SK-N-SH (cell line): ENCODE measurements at regions not wholly inside any gene's neighbourhood (a gene's known extent, or its start where the extent isn't known, plus 50 kb on each side); places are given as distances from the start of the nearest gene placed in this dataset.

Experiments used
- CTCF ChIA-PET: fragments of 300-600, 350-600 bp; formaldehyde crosslinking; extraction: SDS; loops from one replicate; lab custom pipeline; 2021; lab: Yijun Ruan, JAX
- POLR2A ChIA-PET: fragments of 350-600 bp; sonication (Branson Sonifier 250); formaldehyde crosslinking; extraction: SDS; loops from one replicate; lab custom pipeline; 2020; ENCODE audit warnings: antibody characterized with exemption, inconsistent platforms; lab: Yijun Ruan, JAX
- DNase-seq: peaks from one replicate; pipeline ENCODE4 v3.0.0; 2012
- H2AFZ ChIP-seq: fragments of 200-600 bp; sonication (generic); 2 replicates; pipeline ENCODE4 v1.8.1; 2016; ENCODE audit warnings: antibody characterized with exemption, mild to moderate bottlenecking, low read depth
- H3F3A ChIP-seq: fragments of 200-600 bp; sonication (generic); replicated peaks from 2 replicates; pipeline ENCODE3; 2016; ENCODE audit warnings: antibody characterized with exemption, mild to moderate bottlenecking; ENCODE audit not compliant: insufficient read depth
- H3K27ac ChIP-seq, 2 experiments: fragments of 200-500 bp in 1 of 2; fragments of 200-600 bp in 1 of 2; sonication (Bioruptor generic) in 1 of 2; sonication (generic), shearing (Covaris generic) in 1 of 2; 2 replicates each; pipeline versions ENCODE4 v1.5.1 to v1.6.1; 2014 to 2016; ENCODE audit warnings: low read depth in 2 of 2, inconsistent platforms in 1 of 2, low read length in 1 of 2, mild to moderate bottlenecking in 1 of 2, mixed read lengths in 1 of 2
- H3K27me3 ChIP-seq: fragments of 200-600 bp; sonication (generic), shearing (Covaris generic); 2 replicates; pipeline ENCODE4 v1.6.1; 2016; ENCODE audit warnings: mixed run types; ENCODE audit not compliant: insufficient read depth
- H3K36me3 ChIP-seq, 2 experiments: fragments of 200-500 bp in 1 of 2; fragments of 200-600 bp in 1 of 2; sonication (Bioruptor generic) in 1 of 2; sonication (generic) in 1 of 2; replicated peaks in 1 of 2; 2 replicates each; pipeline versions ENCODE3 to v1.5.1; 2014 to 2016; ENCODE audit warnings: low read length in 1 of 2, mild to moderate bottlenecking in 1 of 2; ENCODE audit not compliant: insufficient read depth in 2 of 2, control insufficient read depth in 1 of 2
- H3K4me1 ChIP-seq, 2 experiments: fragments of 200-500 bp in 1 of 2; fragments of 200-600 bp in 1 of 2; sonication (Bioruptor generic) in 1 of 2; sonication (generic), shearing (Covaris generic) in 1 of 2; 2 replicates each; pipeline versions ENCODE4 v1.5.1 to v1.6.1; 2014 to 2016; ENCODE audit warnings: low read depth in 1 of 2, low read length in 1 of 2, mixed run types in 1 of 2; ENCODE audit not compliant: insufficient read depth in 2 of 2, control insufficient read depth in 1 of 2
- H3K4me2 ChIP-seq: fragments of 200-600 bp; sonication (generic), shearing (Covaris generic); 2 replicates; pipeline ENCODE4 v1.6.1; 2017; ENCODE audit warnings: mixed run types
- H3K4me3 ChIP-seq, 2 experiments: fragments of 200-500 bp in 1 of 2; fragments of 200-600 bp in 1 of 2; sonication (Bioruptor generic) in 1 of 2; sonication (generic), shearing (Covaris generic) in 1 of 2; 2 replicates each; pipeline versions ENCODE4 v1.5.1 to v1.8.1; 2014 to 2016; ENCODE audit warnings: low read depth in 2 of 2, inconsistent platforms in 1 of 2, low read length in 1 of 2, mild to moderate bottlenecking in 1 of 2, mixed read lengths in 1 of 2, moderate library complexity in 1 of 2
- H3K79me2 ChIP-seq: fragments of 200-600 bp; sonication (generic); 2 replicates; pipeline ENCODE4 v1.8.1; 2017; ENCODE audit warnings: mild to moderate bottlenecking; ENCODE audit not compliant: insufficient read depth
- H3K9ac ChIP-seq: fragments of 200-600 bp; sonication (generic); 2 replicates; pipeline ENCODE4 v1.6.1; 2017; ENCODE audit warnings: mixed run types
- H3K9me2 ChIP-seq: fragments of 200-600 bp; sonication (generic); 2 replicates; pipeline ENCODE4 v1.6.1; 2017; ENCODE audit warnings: mixed run types
- H3K9me3 ChIP-seq: fragments of 200-600 bp; sonication (generic); 2 replicates; pipeline ENCODE4 v1.6.1; 2017; ENCODE audit warnings: mixed run types, mild to moderate bottlenecking, moderate library complexity
- H4K20me1 ChIP-seq: fragments of 200-600 bp; sonication (generic); 2 replicates; pipeline ENCODE4 v1.6.1; 2017; ENCODE audit warnings: mild to moderate bottlenecking, mixed run types; ENCODE audit not compliant: insufficient read depth
- CTCF ChIP-seq: fragments of 200-600 bp; sonication (generic); IDR thresholded peaks from 2 replicates; pipeline ENCODE4 v1.6.1; 2017; ENCODE audit warnings: antibody characterized with exemption, mild to moderate bottlenecking, moderate library complexity
- ELF1 ChIP-seq: IDR thresholded peaks from 2 replicates; pipeline ENCODE4 v1.4.0; 2012
- EP300 ChIP-seq, 2 experiments: IDR thresholded peaks; 2 replicates each; pipeline versions ENCODE4 v1.4.0 to v1.6.1; 2012; ENCODE audit warnings: borderline replicate concordance in 1 of 2, low read depth in 1 of 2, low read length in 1 of 2
- EZH2phosphoT487 ChIP-seq: fragments of 200-600 bp; sonication (generic); IDR thresholded peaks from 2 replicates; pipeline ENCODE4 v1.6.1; 2017; ENCODE audit warnings: low read depth, mixed run types, mild to moderate bottlenecking, antibody characterized with exemption, moderate library complexity, borderline replicate concordance
- FOSL2 ChIP-seq: IDR thresholded peaks from 2 replicates; pipeline ENCODE4 v1.4.0; 2012; ENCODE audit warnings: low read depth, mild to moderate bottlenecking, moderate library complexity, borderline replicate concordance
- FOXM1 ChIP-seq: IDR thresholded peaks from 2 replicates; pipeline ENCODE4 v1.4.0; 2012; ENCODE audit warnings: low read depth, mild to moderate bottlenecking
- GATA2 ChIP-seq: sonication (generic); formaldehyde crosslinking; IDR thresholded peaks from 2 replicates; pipeline ENCODE4 v1.5.0; 2020; ENCODE audit warnings: mild to moderate bottlenecking, missing genetic modification reagents
- MXI1 ChIP-seq: IDR thresholded peaks from 2 replicates; pipeline ENCODE4 v1.6.1; 2012; ENCODE audit warnings: mild to moderate bottlenecking, low read depth, low read length, improper control_type of control experiment
- PBX3 ChIP-seq: IDR thresholded peaks from 2 replicates; pipeline ENCODE4; 2012
- POLR2AphosphoS5 ChIP-seq: IDR thresholded peaks from 2 replicates; pipeline ENCODE4 v1.6.1; 2012; ENCODE audit warnings: low read depth, low read length
- RAD21 ChIP-seq: IDR thresholded peaks from 2 replicates; pipeline ENCODE4 v1.6.1; 2012; ENCODE audit warnings: mild to moderate bottlenecking, low read length
- RCOR1 ChIP-seq: fragments of 150-350 bp; IDR thresholded peaks from 2 replicates; pipeline ENCODE4 v1.6.1; 2017; ENCODE audit warnings: antibody characterized with exemption, low read length
- RXRA ChIP-seq: IDR thresholded peaks from 2 replicates; pipeline ENCODE4 v1.4.0; 2012; ENCODE audit warnings: low read depth, mild to moderate bottlenecking, borderline replicate concordance
- SIN3A ChIP-seq: IDR thresholded peaks from 2 replicates; pipeline ENCODE4 v1.6.1; 2012; ENCODE audit warnings: low read depth, mild to moderate bottlenecking, low read length, moderate library complexity, borderline replicate concordance
- SMC3 ChIP-seq: IDR thresholded peaks from 2 replicates; pipeline ENCODE4 v1.6.1; 2012; ENCODE audit warnings: low read depth, low read length, improper control_type of control experiment
- TAF1 ChIP-seq: IDR thresholded peaks from 2 replicates; pipeline ENCODE4 v1.6.1; 2012; ENCODE audit warnings: low read depth, mild to moderate bottlenecking, low read length, moderate library complexity, borderline replicate concordance
- TCF12 ChIP-seq: IDR thresholded peaks from 2 replicates; pipeline ENCODE4 v1.4.0; 2012
- TEAD4 ChIP-seq: IDR thresholded peaks from 2 replicates; pipeline ENCODE4 v1.4.0; 2012; ENCODE audit warnings: mild to moderate bottlenecking, borderline replicate concordance; ENCODE audit not compliant: insufficient read depth
- YY1 ChIP-seq: IDR thresholded peaks from 2 replicates; pipeline ENCODE4 v1.4.0; 2012; ENCODE audit warnings: low read depth, mild to moderate bottlenecking
- WGBS: methylation state at CpG from one replicate; pipeline ENCODE4 v1.1.6; 2017; ENCODE audit warnings: low lambda C conversion rate; 5-methylcytosine and 5-hydroxymethylcytosine counted together
- TF ChIP-seq, protein P1 (sequence below): fragments of 150-350 bp; IDR thresholded peaks from 2 replicates; pipeline ENCODE4 v1.6.1; 2016; ENCODE audit warnings: mild to moderate bottlenecking, low read depth, low read length
- TF ChIP-seq, protein P2 (sequence below): IDR thresholded peaks from 2 replicates; pipeline ENCODE4 v1.6.1; 2012; ENCODE audit warnings: mild to moderate bottlenecking, low read depth, low read length, moderate library complexity

DNA sequence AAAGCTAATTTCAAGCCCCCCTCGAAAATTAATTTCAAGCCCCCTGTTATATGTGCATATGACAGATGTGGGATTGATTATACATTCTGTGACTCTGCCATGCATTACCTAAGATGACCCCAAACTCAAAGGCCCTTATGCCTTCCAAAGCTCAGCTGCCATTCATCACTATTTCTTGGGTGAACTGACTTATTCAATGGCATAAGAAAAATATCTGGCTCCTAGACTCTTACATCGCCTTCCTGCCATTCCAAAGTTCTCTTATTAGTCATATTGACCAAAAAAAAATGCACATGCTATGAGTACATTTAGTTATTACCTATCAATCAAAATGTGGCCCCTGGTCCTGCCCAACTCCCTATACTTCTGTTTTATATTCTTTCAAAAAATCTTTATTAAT, 291.8 kb upstream of the CHAC2 start:
- no peak for DNase-seq
- H3K79me2 ChIP-seq = no peaks in the 10 kb centered on the region
- ChIA-PET CTCF (no interaction called here), POLR2A (no interaction called here)
- H3K36me3 ChIP-seq = no peaks in the 10 kb centered on the region
- H3K4me3 ChIP-seq = no peak overlapping the region
- H3F3A ChIP-seq = peaks cover 7% of the 10 kb centered on the region
- H3K27ac ChIP-seq = 0 out of 4 replicates have a peak overlapping the region, but pooled peaks of 1 of the 2 experiments have one; percentile 18
- H3K27me3 ChIP-seq = no peaks in the 10 kb centered on the region
- no peak overlapping the region for H2AFZ ChIP-seq
- H3K9ac ChIP-seq = no peak overlapping the region
- no peaks in the 10 kb centered on the region for H4K20me1 ChIP-seq
- TF ChIP-seq EZH2phosphoT487 (no peak), RCOR1 (no peak), SMC3 (no peak), FOXM1 (no peak), CTCF (no peak)
- WGBS = 8% methylated on average over 2 of the region's 2 CpGs
- H3K9me3 ChIP-seq = no peaks in the 10 kb centered on the region
- no peaks in the 10 kb centered on the region for H3K9me2 ChIP-seq
- no peak overlapping the region for H3K4me2 ChIP-seq
- H3K4me1 ChIP-seq = no peaks in the 10 kb centered on the region

- H3K36me3 ChIP-seq = no peaks in the 10 kb centered on the region
- WGBS = 16% methylated on average over 2 of the region's 2 CpGs
- peaks cover 7% of the 10 kb centered on the region for H3F3A ChIP-seq
- H3K9ac ChIP-seq = no peak overlapping the region
- H3K79me2 ChIP-seq = no peaks in the 10 kb centered on the region
- no peaks in the 10 kb centered on the region for H3K9me3 ChIP-seq
- ChIA-PET CTCF (no interaction called here), POLR2A (no interaction called here)
- no peaks in the 10 kb centered on the region for H4K20me1 ChIP-seq
- H3K4me3 ChIP-seq = no peak overlapping the region
- H3K27ac ChIP-seq = no peak overlapping the region
- DNase-seq = no peak
- H3K9me2 ChIP-seq = no peaks in the 10 kb centered on the region
- no peaks in the 10 kb centered on the region for H3K4me1 ChIP-seq
- H3K27me3 ChIP-seq = no peaks in the 10 kb centered on the region
- H3K4me2 ChIP-seq = 0 out of 2 replicates have a peak overlapping the region, but pooled peaks have one; percentile 25
- H2AFZ ChIP-seq = no peak overlapping the region; the same call in 1 of the 2 replicates
- TF ChIP-seq, protein P1, sequence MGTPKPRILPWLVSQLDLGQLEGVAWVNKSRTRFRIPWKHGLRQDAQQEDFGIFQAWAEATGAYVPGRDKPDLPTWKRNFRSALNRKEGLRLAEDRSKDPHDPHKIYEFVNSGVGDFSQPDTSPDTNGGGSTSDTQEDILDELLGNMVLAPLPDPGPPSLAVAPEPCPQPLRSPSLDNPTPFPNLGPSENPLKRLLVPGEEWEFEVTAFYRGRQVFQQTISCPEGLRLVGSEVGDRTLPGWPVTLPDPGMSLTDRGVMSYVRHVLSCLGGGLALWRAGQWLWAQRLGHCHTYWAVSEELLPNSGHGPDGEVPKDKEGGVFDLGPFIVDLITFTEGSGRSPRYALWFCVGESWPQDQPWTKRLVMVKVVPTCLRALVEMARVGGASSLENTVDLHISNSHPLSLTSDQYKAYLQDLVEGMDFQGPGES = no peak
- TF ChIP-seq TAF1 (no peak), RCOR1 (no peak), POLR2AphosphoS5 (no peak), EZH2phosphoT487 (no peak), TCF12 (peak; percentile 40; the same call in 1 of the 2 replicates), RAD21 (no peak), FOXM1 (no peak), TEAD4 (no peak), YY1 (no peak), ELF1 (no peak), PBX3 (peak; percentile 67), SIN3A (no peak), MXI1 (no peak), GATA2 (CRISPR knock-in tag) (no peak), RXRA (peak; percentile 48; the same call in 1 of the 2 replicates), SMC3 (no peak), EP300 (IDR thresholded peaks at IDR 0.05; ENCODE audit: borderline replicate concordance in 1 of 2, low read depth in 1 of 2, low read length in 1 of 2) (peak in 1 of 2 experiments; percentile 13; a peak in 1 of 4 replicates), FOSL2 (peak; percentile 53; the same call in 1 of the 2 replicates)
- TF ChIP-seq, protein P2, sequence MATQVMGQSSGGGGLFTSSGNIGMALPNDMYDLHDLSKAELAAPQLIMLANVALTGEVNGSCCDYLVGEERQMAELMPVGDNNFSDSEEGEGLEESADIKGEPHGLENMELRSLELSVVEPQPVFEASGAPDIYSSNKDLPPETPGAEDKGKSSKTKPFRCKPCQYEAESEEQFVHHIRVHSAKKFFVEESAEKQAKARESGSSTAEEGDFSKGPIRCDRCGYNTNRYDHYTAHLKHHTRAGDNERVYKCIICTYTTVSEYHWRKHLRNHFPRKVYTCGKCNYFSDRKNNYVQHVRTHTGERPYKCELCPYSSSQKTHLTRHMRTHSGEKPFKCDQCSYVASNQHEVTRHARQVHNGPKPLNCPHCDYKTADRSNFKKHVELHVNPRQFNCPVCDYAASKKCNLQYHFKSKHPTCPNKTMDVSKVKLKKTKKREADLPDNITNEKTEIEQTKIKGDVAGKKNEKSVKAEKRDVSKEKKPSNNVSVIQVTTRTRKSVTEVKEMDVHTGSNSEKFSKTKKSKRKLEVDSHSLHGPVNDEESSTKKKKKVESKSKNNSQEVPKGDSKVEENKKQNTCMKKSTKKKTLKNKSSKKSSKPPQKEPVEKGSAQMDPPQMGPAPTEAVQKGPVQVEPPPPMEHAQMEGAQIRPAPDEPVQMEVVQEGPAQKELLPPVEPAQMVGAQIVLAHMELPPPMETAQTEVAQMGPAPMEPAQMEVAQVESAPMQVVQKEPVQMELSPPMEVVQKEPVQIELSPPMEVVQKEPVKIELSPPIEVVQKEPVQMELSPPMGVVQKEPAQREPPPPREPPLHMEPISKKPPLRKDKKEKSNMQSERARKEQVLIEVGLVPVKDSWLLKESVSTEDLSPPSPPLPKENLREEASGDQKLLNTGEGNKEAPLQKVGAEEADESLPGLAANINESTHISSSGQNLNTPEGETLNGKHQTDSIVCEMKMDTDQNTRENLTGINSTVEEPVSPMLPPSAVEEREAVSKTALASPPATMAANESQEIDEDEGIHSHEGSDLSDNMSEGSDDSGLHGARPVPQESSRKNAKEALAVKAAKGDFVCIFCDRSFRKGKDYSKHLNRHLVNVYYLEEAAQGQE = no peak
These were observed 292.3 kb upstream of the CHAC2 start for GRCh38 chr2:53475321-53475720.
